ENCODE measurements at regions not wholly inside any gene's neighbourhood (a gene's known extent, or its start where the extent isn't known, plus 50 kb on each side); places are given as distances from the start of the nearest gene placed in this dataset.

GRCh38 chr4:30207389-30207788 is 512.8 kb upstream of the PCDH7 start:
- TF ChIP-seq NFRKB (IDR thresholded peaks at IDR 0.05) (no peak), BHLHE40 (IDR thresholded peaks at IDR 0.05; ENCODE audit: borderline replicate concordance) (no peak), FOXK2 (IDR thresholded peaks at IDR 0.05) (no peak), CTBP1 (IDR thresholded peaks at IDR 0.05; ENCODE audit: borderline replicate concordance) (no peak), FOXA1 (IDR thresholded peaks at IDR 0.05) (no peak), ARNT (IDR thresholded peaks at IDR 0.05) (no peak), TARDBP (IDR thresholded peaks at IDR 0.05) (no peak), SUZ12 (IDR thresholded peaks at IDR 0.05) (no peak)

Measured in HEK293T (cell line).